K562 (cell line): ENCODE measurements at regions not wholly inside any gene's neighbourhood (a gene's known extent, or its start where the extent isn't known, plus 50 kb on each side); places are given as distances from the start of the nearest gene placed in this dataset.
A peak's percentile ranks its signal among the peaks of the same experiment; 100 is the strongest.

Source experiments
- CCAR2 ChIP-seq: fragments of 200-400 bp; formaldehyde crosslinking; IDR thresholded peaks from 2 replicates; pipeline ENCODE4 v1.6.1; 2017; ENCODE audit warnings: mild to moderate bottlenecking, low read depth, low read length
- DIDO1 ChIP-seq: fragments of 450-650 bp; IDR thresholded peaks from 2 replicates; pipeline ENCODE4 v1.6.1; 2016; ENCODE audit warnings: low read depth, missing biosample characterization, missing genetic modification characterization
- DLX4 ChIP-seq: fragments of 250-450 bp; sonication (Bioruptor Pico); IDR thresholded peaks from 2 replicates; pipeline ENCODE4 v1.6.1; 2021; ENCODE audit warnings: mild to moderate bottlenecking
- GABPB2 ChIP-seq: fragments of 250-450 bp; sonication (Bioruptor Pico); conservative IDR thresholded peaks from 2 replicates; pipeline ENCODE4 v1.5.1; 2021; ENCODE audit warnings: mild to moderate bottlenecking
- HDAC6 ChIP-seq: IDR thresholded peaks from 2 replicates; pipeline ENCODE4 v1.6.1; 2012; ENCODE audit warnings: low read depth, mild to moderate bottlenecking, control low read depth, inconsistent platforms, low read length, moderate library complexity
- HNRNPK ChIP-seq: fragments of 200-400 bp; formaldehyde crosslinking; IDR thresholded peaks from one replicate; pipeline ENCODE4 v1.6.1; 2018; ENCODE audit warnings: mild to moderate bottlenecking, low read depth, low read length; ENCODE audit not compliant: poor library complexity, severe bottlenecking
- MCM7 ChIP-seq, 2 experiments: fragments of 450-650 bp; IDR thresholded peaks; 2 replicates each; pipeline ENCODE4 v1.6.1; 2016 to 2018
- RBM25 ChIP-seq: fragments of 200-400 bp; formaldehyde crosslinking; IDR thresholded peaks from 2 replicates; pipeline ENCODE4 v1.6.1; 2018; ENCODE audit warnings: low read length, low read depth, moderate library complexity; ENCODE audit not compliant: severe bottlenecking
- RHOXF2B ChIP-seq: fragments of 250-450 bp; sonication (Bioruptor Pico); conservative IDR thresholded peaks from 2 replicates; pipeline ENCODE4 v1.5.1; 2021
- RNF219 ChIP-seq: fragments of 250-450 bp; sonication (Bioruptor Pico); IDR thresholded peaks from 2 replicates; pipeline ENCODE4 v1.5.0; 2022; ENCODE audit warnings: mild to moderate bottlenecking
- SMAD4 ChIP-seq: fragments of 250-450 bp; sonication (Bioruptor Pico); conservative IDR thresholded peaks from 2 replicates; pipeline ENCODE4 v1.8.0; 2021; ENCODE audit warnings: inconsistent platforms, mild to moderate bottlenecking, moderate library complexity
- ZFX ChIP-seq: sonication (generic); formaldehyde crosslinking; IDR thresholded peaks from 2 replicates; pipeline ENCODE4 v1.8.0; 2022; ENCODE audit warnings: mild to moderate bottlenecking, missing genetic modification reagents, moderate library complexity
- ZNF318 ChIP-seq, 2 experiments: fragments of 450-650 bp; IDR thresholded peaks; 2 replicates each; pipeline ENCODE4 v1.6.1; 2016; ENCODE audit warnings: mild to moderate bottlenecking in 2 of 2, borderline replicate concordance in 1 of 2, low read depth in 1 of 2, moderate library complexity in 1 of 2
- ZNF717 ChIP-seq: fragments of 250-450 bp; sonication (Bioruptor Pico); IDR thresholded peaks from 2 replicates; pipeline ENCODE4 v1.5.0; 2021
- ZNF75A ChIP-seq: fragments of 450-650 bp; formaldehyde crosslinking; IDR thresholded peaks from 2 replicates; pipeline ENCODE4 v1.4.0; 2020; ENCODE audit warnings: mild to moderate bottlenecking

GRCh38 chr12:116385486-116386217, 108.2 kb upstream of the MED13L start (continued):
- no peak for TF ChIP-seq DLX4 (CRISPR knock-in tag)
- no peak for TF ChIP-seq HDAC6
- TF ChIP-seq CCAR2: no peak
- peak in 1 of 2 experiments; percentile 31; a peak in 1 of 4 replicates for TF ChIP-seq ZNF318 (IDR thresholded peaks at IDR 0.05; ENCODE audit: borderline replicate concordance in 1 of 2, low read depth in 1 of 2)
- TF ChIP-seq ZNF75A (CRISPR knock-in tag): no peak
- TF ChIP-seq DIDO1 (tag): no peak
- TF ChIP-seq RBM25: no peak
- TF ChIP-seq HNRNPK: no peak
- no peak for TF ChIP-seq RNF219 (CRISPR knock-in tag)
- TF ChIP-seq SMAD4 (CRISPR knock-in tag): peak; percentile 79
- TF ChIP-seq MCM7 (IDR thresholded peaks at IDR 0.05): no peak
- no peak for TF ChIP-seq GABPB2 (CRISPR knock-in tag)
- TF ChIP-seq ZNF717 (CRISPR knock-in tag): no peak
- TF ChIP-seq ZFX (CRISPR knock-in tag): no peak
- no peak for TF ChIP-seq RHOXF2B (CRISPR knock-in tag)
